CD14-positive monocyte (primary cell): ENCODE measurements at regions not wholly inside any gene's neighbourhood (a gene's known extent, or its start where the extent isn't known, plus 50 kb on each side); places are given as distances from the start of the nearest gene placed in this dataset.

ENCODE experiments used
- DNase-seq, 3 donors: peaks; one replicate each; pipeline ENCODE4 v3.0.0-alpha.2; 2011 to 2022
- H2AFZ ChIP-seq: 2 replicates; pipeline ENCODE4 v1.6.0; 2012; ENCODE audit warnings: mild to moderate bottlenecking, low read depth, low read length, inconsistent platforms; ENCODE audit not compliant: insufficient read depth, poor library complexity, severe bottlenecking
- H3K27ac ChIP-seq, 2 donors: 1 replicate in 1 of 2; 2 replicates in 1 of 2; pipeline ENCODE4 v1.5.1; 2012 to 2013; ENCODE audit warnings: low read length in 2 of 2, control low read depth in 1 of 2, inconsistent platforms in 1 of 2, low read depth in 1 of 2, mild to moderate bottlenecking in 1 of 2
- H3K27me3 ChIP-seq, 2 donors: one replicate each; pipeline versions ENCODE4 v1.6.0 to v1.6.1; 2011 to 2013; ENCODE audit warnings: low read length in 2 of 2; ENCODE audit not compliant: control insufficient read depth in 2 of 2, insufficient read depth in 2 of 2
- H3K36me3 ChIP-seq, 2 donors: replicated peaks in 1 of 2; 1 replicate in 1 of 2; 2 replicates in 1 of 2; pipeline versions ENCODE4 v1.5.1 to v1.6.1; 2012 to 2013; ENCODE audit warnings: low read length in 2 of 2, control low read depth in 1 of 2, inconsistent platforms in 1 of 2, mild to moderate bottlenecking in 1 of 2; ENCODE audit not compliant: insufficient read depth in 2 of 2, control insufficient read depth in 1 of 2
- H3K4me1 ChIP-seq, 2 donors: 1 replicate in 1 of 2; 2 replicates in 1 of 2; pipeline versions ENCODE4 v1.5.1 to v1.6.1; 2012 to 2013; ENCODE audit warnings: low read length in 2 of 2, control low read depth in 1 of 2, inconsistent platforms in 1 of 2, mild to moderate bottlenecking in 1 of 2, moderate library complexity in 1 of 2; ENCODE audit not compliant: insufficient read depth in 2 of 2, control insufficient read depth in 1 of 2
- H3K4me2 ChIP-seq: replicated peaks from 2 replicates; pipeline ENCODE3; 2012; ENCODE audit warnings: low read length, moderate library complexity, mild to moderate bottlenecking; ENCODE audit not compliant: poor library complexity, severe bottlenecking; ENCODE audit errors: extremely low read depth
- H3K4me3 ChIP-seq, 3 experiments: fragments of 200-600 bp in 1 of 3; sonication (generic) in 1 of 3; replicated peaks in 1 of 3; 1 replicate in 2 of 3; 2 replicates in 1 of 3; pipeline ENCODE4 v1.5.1; 2011 to 2013; ENCODE audit warnings: low read length in 3 of 3, mild to moderate bottlenecking in 3 of 3, control low read depth in 2 of 3, low read depth in 2 of 3, inconsistent platforms in 1 of 3, moderate library complexity in 1 of 3
- H3K79me2 ChIP-seq: 2 replicates; pipeline ENCODE4 v1.6.0; 2012; ENCODE audit warnings: mild to moderate bottlenecking, control low read depth, inconsistent platforms, low read length, moderate library complexity; ENCODE audit not compliant: insufficient read depth
- H3K9ac ChIP-seq: 2 replicates; pipeline ENCODE4 v1.6.0; 2017; ENCODE audit warnings: low read length, mild to moderate bottlenecking; ENCODE audit not compliant: insufficient read depth, poor library complexity, severe bottlenecking
- H3K9me3 ChIP-seq, 2 donors: replicated peaks in 1 of 2; 1 replicate in 1 of 2; 2 replicates in 1 of 2; pipeline versions ENCODE4 v1.5.1 to v1.6.1; 2012 to 2013; ENCODE audit warnings: low read length in 2 of 2, control low read depth in 1 of 2; ENCODE audit not compliant: control insufficient read depth in 1 of 2, insufficient read depth in 1 of 2
- H4K20me1 ChIP-seq: 2 replicates; pipeline ENCODE4 v1.6.0; 2012; ENCODE audit warnings: mild to moderate bottlenecking, low read length, control low read depth, moderate library complexity; ENCODE audit not compliant: insufficient read depth
- H3K27ac Mint-ChIP-seq, 7 donors: one replicate each; pipeline ENCODE4 v1.8.0; 2020; ENCODE audit warnings: mild to moderate bottlenecking in 7 of 7, mixed read lengths in 7 of 7, moderate library complexity in 6 of 7, inconsistent platforms in 2 of 7
- H3K27me3 Mint-ChIP-seq, 3 donors: one replicate each; pipeline ENCODE4 v1.8.0; 2021 to 2022; ENCODE audit warnings: low read depth in 3 of 3, mild to moderate bottlenecking in 3 of 3, mixed read lengths in 3 of 3, moderate library complexity in 3 of 3, inconsistent platforms in 1 of 3
- H3K36me3 Mint-ChIP-seq, 2 donors: one replicate each; pipeline ENCODE4 v1.8.0; 2020; ENCODE audit warnings: mixed read lengths in 2 of 2, inconsistent platforms in 1 of 2, mild to moderate bottlenecking in 1 of 2
- H3K4me1 Mint-ChIP-seq: one replicate; pipeline ENCODE4 v1.8.0; 2020; ENCODE audit warnings: mild to moderate bottlenecking, mixed read lengths
- H3K4me3 Mint-ChIP-seq, 2 donors: one replicate each; pipeline ENCODE4 v1.8.0; 2020; ENCODE audit warnings: mild to moderate bottlenecking in 2 of 2, mixed read lengths in 2 of 2, moderate library complexity in 1 of 2
- H3K9me3 Mint-ChIP-seq, 7 donors: one replicate each; pipeline ENCODE4 v1.8.0; 2020 to 2022; ENCODE audit warnings: mixed read lengths in 7 of 7, mild to moderate bottlenecking in 6 of 7, moderate library complexity in 6 of 7, inconsistent platforms in 2 of 7
- CTCF ChIP-seq: fragments of 200-600 bp; IDR thresholded peaks from one replicate; pipeline ENCODE4 v1.8.0; 2022; ENCODE audit warnings: antibody characterized with exemption, mild to moderate bottlenecking
- WGBS: methylation state at CpG from one replicate; pipeline ENCODE4 v1.1.5; 2013; ENCODE audit warnings: missing lambda C conversion rate; ENCODE audit not compliant: insufficient coverage; 5-methylcytosine and 5-hydroxymethylcytosine counted together
- intact Hi-C, 2 donors: fragments of 100-400 bp; cut with micrococcal nuclease; formaldehyde crosslinking; loops; one replicate each; pipeline versions ENCODE4 v1.15.0 to v1.15.1; 2023

- Mint-ChIP-seq H3K36me3 (no peaks in the 10 kb centered on the region), H3K27me3 (peaks cover 0 to 2% (median 0%) of the 10 kb centered on the region in 3 donors)
- H3K4me3 ChIP-seq = no peak overlapping the region
These were observed 646.1 kb upstream of the FRG1 start for GRCh38 chr4:189294574-189294973.

GRCh38 chr4:189299706-189300105, 641.0 kb upstream of the FRG1 start:
- H3K9me3 Mint-ChIP-seq = peaks cover 1 to 15% (median 5%) of the 10 kb centered on the region in 7 donors
- DNase-seq = no peak
- H3K27ac Mint-ChIP-seq = no peak overlapping the region
- Histone ChIP-seq H3K36me3 (no peaks in the 10 kb centered on the region), H3K9ac (no peak overlapping the region), H3K4me1 (no peaks in the 10 kb centered on the region), H3K4me2 (no peak overlapping the region), H3K9me3 (peaks cover 0 to 16% of the 10 kb centered on the region in 2 donors), H3K27ac (no peak overlapping the region), H3K27me3 (no peaks in the 10 kb centered on the region), H2AFZ (no peak overlapping the region), H3K4me3 (no peak overlapping the region), H3K79me2 (no peaks in the 10 kb centered on the region), H4K20me1 (no peaks in the 10 kb centered on the region)
- TF ChIP-seq CTCF = no peak
- no peaks in the 10 kb centered on the region for H3K36me3 Mint-ChIP-seq
- WGBS = 0% methylated on average over 1 of the region's 5 CpGs
- H3K4me1 Mint-ChIP-seq = no peaks in the 10 kb centered on the region
- peaks cover 0 to 3% (median 2%) of the 10 kb centered on the region in 3 donors for H3K27me3 Mint-ChIP-seq
- intact Hi-C loops = no loop called here
- H3K4me3 Mint-ChIP-seq = no peak overlapping the region

More at GRCh38 chr4:189294574-189294973, 646.1 kb upstream of the FRG1 start:
- Histone ChIP-seq H3K9me3 (peaks cover 0 to 3% of the 10 kb centered on the region in 2 donors), H2AFZ (no peak overlapping the region), H3K9ac (no peak overlapping the region), H3K4me1 (no peaks in the 10 kb centered on the region), H4K20me1 (no peaks in the 10 kb centered on the region), H3K27ac (no peak overlapping the region), H3K36me3 (no peaks in the 10 kb centered on the region), H3K79me2 (no peaks in the 10 kb centered on the region), H3K27me3 (no peaks in the 10 kb centered on the region), H3K4me2 (no peak overlapping the region)
- 71% methylated on average over 1 of the region's 3 CpGs for WGBS
- Mint-ChIP-seq H3K9me3 (peaks cover 0 to 7% (median 2%) of the 10 kb centered on the region in 7 donors), H3K4me1 (no peaks in the 10 kb centered on the region), H3K27ac (no peak overlapping the region), H3K4me3 (no peak overlapping the region)
- TF ChIP-seq CTCF = no peak
- intact Hi-C loops = no loop called here
- no peak for DNase-seq
